HL-60 (cell line): ENCODE measurements at regions not wholly inside any gene's neighbourhood (a gene's known extent, or its start where the extent isn't known, plus 50 kb on each side); places are given as distances from the start of the nearest gene placed in this dataset.

Experiments
- CTCF ChIP-seq: IDR thresholded peaks from one replicate; pipeline ENCODE4 v1.5.1; 2011; ENCODE audit warnings: low read length, control low read depth, inconsistent platforms; ENCODE audit not compliant: insufficient read depth
- GABPA ChIP-seq: IDR thresholded peaks from 2 replicates; pipeline ENCODE4 v1.6.1; 2012; ENCODE audit warnings: low read depth

- TF ChIP-seq CTCF (no peak), GABPA (no peak)
Measured at GRCh38 chr9:82154573-82154972, 166.0 kb downstream of the SPATA31D1 start.
